M059J (cell line): ENCODE measurements at regions not wholly inside any gene's neighbourhood (a gene's known extent, or its start where the extent isn't known, plus 50 kb on each side); places are given as distances from the start of the nearest gene placed in this dataset.
"Not testable (repeated sequence)": the region's sequence is repeated elsewhere in the genome, so short reads cannot be mapped to it uniquely, and the experiment has no call there.

ENCODE experiments used
- DNase-seq: peaks from one replicate; pipeline ENCODE4 v3.0.0-alpha.2; 2012; ENCODE audit warnings: low read depth

DNA sequence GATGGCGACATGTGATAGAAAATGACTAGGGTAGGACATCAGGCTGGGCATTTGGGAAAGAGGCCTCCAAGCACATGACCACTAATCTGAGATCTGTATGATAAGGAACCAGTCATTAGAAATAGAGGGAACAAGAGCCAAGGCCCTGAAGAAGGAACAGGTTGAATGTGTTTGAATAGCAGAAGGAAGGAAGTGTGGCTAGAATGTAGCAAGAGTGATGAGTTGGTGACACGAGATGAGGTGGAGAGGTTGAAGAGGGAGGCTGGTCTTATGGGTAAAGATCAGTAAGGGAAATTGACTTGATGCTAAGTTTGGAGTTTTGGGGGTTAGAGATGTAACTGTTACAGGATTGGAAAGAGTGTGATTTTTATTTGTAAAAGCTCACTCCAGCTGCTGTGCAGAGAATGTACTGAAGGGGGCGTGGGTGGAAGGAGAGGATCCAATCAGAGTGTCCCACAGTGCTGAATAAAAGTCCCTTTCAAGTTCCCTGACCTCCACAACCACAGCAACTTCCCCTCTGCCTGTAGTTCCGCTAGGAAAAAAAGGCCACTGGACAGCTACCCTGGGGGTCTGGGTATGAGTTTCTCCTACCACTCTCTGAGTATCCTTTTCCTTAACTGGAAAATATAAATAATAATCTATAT lies 295.0 kb downstream of the OMA1 start:
- DNase-seq, result peak; percentile 21

DNA sequence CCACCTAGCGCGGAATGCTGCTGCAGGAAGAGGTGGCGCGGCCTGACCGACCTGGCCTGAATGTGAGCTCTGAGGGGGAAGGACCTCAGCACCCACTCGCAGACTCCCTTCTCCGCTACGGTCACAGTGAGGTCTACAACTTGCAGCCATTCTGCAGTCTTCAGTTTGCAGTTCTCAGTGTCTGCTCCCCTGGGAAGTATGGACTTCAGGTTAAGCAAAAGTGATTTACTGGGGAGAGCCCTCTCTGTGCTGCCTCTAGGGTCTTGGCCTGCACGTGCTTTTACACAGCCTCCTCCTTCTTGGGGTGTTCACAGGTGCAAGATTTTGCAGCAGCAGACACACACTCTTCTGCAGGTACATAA lies 296.0 kb downstream of the OMA1 start:
- DNase-seq, result no peak

DNA sequence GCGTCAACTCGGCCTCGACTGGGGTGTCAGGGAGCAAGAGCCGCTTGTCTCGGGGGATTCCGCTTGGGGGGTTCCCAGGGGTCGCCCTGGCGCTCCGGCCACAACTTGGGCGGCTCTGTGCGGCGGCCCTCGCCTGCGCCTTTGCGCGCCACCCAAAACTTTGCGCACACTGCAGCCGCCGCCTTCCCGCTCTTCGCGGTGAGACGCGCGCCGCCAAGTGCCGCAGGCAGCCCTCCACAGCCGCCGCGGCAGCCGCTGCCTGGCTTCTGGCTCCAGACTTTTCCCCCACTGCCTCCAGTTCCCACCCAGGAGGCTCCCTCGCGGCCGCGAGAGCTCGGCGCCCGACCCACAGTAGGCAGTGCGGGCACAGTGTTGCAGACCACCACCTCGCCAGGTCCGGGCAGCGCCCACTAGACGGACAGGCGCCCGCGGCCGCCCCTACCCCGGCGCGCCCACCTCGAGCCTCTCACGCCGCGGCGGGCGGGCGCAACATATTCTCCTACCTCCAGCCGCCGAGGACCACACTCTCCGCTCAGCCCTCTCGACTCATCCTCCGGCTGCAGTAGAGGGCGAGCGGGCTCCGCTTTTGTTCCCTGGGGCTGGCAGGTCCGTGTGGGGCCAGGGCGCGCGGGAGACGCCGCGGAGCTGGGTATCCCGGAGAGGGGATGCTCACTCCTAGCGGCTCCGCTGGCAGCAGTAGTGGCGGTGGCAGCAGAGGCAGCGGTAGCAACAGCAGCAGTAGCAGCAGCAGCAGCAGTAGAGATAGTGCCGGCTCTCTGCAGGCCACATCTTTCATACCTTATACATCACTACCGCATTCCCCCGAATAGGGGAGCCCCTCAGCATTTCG lies 296.6 kb downstream of the OMA1 start:
- peak; percentile 71 for DNase-seq

DNA sequence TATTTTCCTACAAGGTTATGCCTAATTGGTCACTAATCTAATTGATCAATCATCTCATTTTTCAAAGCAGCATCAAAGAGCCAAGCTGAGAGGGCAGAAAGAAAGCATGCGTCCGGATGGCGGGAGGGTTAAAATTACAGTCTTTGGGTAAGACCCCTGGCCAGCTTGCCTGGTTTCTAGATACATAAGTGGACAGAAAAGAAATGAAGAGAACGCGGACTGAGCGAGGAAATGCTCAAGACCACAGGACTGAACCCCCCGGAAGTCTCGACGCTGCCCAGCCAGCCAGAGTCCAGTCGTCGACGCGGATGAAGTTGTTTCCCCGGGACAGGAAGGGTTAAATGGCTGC lies 297.2 kb downstream of the OMA1 start:
- DNase-seq, result no peak

DNA sequence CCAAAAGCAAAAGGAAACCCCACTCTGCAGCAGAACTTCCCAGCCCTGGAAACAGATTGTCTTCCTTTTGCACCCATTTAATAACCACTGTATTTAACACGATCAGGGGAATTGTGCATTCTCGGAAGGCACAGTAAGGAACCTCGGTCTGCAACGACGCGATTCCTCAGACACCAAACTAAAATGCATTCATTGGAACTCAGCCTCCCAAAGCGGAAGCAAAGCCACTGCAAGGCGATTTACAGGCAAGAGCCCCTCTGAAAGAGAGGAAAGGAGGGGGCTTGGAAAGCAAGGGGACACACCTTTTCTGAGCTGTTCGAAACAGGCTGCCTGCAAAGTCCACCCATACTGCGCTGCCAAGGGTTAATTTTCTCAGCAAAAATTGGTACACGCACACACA lies 297.7 kb downstream of the OMA1 start:
- DNase-seq, result no peak

DNA sequence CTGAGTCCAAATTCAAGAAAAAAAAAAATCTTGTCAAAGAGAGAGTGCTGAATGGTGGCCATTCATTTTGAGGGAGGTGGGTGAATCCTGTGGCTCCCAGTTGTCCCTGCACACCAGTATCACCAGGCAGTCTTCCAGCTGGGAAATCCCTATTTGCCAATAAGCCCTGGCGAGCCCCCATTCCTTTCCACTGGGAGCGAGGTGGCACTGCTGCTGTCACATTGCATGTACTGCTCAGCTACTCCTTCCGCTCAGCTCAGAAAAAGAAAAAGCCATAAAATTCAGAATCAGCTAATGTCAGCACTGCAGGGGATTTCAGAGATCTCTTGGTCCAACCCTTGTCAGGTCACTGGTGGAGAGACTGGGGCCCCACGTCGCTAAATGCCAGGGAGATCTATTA lies 298.5 kb downstream of the OMA1 start:
- no peak for DNase-seq

DNA sequence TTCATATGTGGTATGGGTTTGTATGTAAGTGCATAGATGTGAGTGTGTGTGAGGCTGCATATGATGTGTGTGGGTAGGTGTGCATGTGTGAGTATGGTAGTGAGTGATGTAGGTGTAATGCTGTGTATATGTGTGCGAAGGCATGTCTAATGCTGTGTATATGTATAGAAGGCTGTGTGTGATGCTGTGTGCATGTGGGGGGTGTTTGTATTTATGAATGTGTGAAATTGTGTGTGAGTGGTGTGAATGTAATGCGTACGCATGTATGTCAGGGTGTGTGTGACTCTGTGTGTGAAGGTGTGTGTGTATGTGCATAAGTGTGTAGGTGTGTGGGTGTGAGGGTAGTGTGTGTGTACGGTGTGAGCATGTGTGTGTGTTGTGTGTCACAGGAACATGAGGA lies 300.0 kb downstream of the OMA1 start:
- no peak for DNase-seq

DNA sequence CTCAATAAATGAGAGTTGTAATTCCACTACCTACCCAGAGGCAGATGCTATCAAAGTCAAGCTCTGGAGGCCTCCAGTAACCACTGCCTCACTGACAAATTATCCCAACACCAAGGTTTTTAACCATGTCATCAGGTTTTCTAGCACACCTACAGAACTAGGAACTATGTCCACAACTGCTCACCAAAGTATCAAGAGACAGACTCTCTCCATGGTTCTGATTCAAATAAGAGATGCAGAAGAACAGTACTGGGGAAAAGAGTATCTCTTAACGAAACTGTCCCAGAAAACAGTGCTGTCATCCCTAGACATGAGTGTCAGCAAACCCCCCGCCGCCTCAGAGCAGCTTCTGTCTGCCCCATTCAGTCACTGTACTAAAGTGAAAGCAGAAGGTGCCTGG lies 301.7 kb downstream of the OMA1 start:
- no peak for DNase-seq

DNA sequence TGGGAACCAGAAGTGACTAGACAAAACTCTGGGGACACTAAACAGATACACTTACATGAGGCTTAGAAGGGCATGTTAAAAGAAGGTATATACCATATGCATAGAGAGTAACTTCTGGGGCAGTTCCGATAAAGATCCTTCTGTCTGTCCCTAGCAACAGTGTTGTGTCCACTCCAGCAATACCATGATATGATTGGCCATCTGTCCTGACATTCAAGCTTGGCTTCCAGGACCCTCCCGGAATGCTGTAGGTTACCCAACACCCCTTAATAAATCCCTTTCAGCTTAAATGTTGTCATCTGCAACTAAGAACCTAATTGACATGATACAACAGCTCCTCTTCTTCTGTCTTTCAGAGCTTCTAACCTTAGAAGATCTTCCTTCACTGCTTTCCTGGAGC lies 307.7 kb downstream of the OMA1 start:
- DNase-seq, result no peak

DNA sequence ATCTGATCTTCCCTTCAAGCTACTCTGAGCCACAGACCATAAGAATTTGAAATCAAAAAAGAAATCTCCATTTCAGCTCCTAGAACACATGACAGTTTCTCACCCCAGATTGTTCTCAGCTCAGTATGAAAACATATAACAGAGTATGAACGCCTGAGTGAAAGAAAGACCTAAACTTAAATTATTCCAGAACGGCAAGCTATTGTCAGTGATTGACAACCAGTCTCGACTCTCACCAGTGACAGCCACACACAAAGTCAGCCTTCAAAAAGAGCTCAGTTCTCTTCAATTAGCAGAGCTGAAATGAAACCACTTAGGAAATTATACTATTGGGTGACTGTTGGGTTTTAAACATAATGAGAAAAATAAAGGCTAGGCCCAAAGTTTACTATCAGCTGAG lies 312.8 kb downstream of the OMA1 start:
- DNase-seq, result no peak

DNA sequence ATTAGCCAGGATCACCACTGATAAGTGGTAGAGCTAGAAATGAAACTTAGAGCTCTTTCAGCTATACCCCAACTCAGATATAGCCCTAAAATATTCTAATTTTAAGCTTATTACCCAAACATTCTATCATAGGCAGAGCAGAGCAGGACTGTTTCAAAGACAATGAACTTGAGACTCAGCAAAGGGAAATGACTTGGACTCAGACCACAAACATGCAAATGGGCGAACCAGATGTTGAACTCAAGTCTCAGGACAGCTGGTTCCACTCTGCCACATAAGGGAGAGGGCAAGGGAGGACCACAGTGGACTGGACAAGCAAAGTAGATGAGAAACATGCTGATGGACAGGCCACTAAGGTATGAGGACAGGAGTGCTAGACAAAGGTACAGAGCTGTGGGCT lies 315.3 kb downstream of the OMA1 start:
- no peak for DNase-seq

DNA sequence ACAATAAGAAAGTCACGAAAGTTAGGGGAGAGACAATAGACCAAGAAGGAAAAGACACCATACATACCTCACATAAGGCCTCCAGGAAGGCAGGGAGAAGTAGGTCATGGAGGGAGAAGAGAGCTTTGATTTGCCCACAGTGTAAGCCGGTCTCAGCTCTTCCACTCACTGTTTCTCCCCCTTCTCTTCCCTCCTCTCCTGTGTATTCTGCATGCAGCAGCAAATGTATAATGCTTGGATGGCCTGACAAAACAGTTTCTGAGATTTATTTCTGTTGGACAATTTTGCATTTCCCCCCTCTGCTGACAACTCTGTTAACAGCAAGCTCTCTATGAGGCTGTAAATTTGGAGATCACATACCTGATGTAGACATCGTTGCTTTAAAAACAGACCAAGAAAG lies 318.9 kb downstream of the OMA1 start:
- no peak for DNase-seq

DNA sequence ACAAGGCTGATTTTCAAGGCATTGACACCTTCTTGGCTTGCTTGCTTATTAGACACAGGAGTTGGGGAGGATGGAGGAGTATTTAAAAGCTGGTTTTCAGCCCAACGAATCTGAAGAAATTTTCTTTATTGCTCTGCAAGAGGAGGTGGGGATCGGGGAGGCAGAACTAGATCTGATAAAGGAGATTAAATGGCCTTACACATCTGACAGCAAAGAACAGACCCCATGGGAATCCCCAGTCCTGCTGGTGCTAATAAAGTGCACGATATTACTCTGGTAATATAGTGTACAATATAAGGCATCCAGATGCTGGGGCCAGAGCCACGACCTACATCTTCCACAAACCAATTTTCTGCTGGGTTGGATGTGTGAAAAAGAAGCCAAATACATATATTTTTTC lies 323.0 kb downstream of the OMA1 start:
- DNase-seq, result no peak

DNA sequence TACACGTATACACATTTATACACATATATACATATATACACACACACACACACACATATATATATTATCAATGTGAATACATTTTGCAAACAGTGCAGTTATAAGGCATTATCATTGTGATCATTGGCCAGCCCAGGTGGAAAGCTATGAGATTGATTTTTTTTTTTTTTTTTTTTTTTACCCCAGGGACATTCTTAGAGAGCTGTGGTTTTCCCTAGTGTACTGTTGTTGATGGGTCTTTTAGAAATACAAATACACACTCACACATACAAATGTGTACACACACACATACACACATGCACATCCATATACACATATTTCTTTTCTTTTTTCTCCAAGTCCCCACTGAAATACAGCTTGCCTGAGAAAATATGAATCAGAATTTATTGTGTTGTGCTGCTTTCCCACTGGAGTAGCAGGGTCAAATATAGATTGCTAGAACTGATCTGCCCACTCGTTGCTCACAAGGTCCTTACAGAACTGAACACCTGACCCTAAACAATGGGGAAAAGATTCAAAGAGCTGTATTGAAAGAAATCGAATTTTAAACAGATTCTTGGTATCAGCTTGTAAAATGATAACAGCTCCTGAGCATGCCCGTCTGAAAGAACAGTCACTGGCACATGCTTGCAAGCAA lies 325.6 kb downstream of the OMA1 start:
- no peak for DNase-seq

DNA sequence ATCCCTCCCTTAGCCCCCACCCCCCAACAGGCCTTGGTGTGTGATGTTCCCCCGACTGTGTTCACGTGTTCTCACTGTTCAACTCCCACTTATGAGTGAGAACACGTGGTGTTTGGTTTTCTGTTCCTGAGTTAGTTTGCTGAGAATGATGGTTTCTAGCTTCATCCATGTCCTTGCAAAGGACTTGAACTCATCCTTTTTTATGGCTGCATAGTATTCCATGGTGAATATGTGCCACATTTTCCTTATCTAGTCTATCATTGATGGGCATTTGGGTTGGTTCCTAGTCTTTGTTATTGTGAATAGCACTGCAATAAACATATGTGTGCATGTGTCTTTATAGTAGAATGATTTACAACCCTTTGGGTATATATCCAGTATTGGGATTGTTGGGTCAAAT lies 330.4 kb downstream of the OMA1 start:
- not testable (repeated sequence) for DNase-seq

DNA sequence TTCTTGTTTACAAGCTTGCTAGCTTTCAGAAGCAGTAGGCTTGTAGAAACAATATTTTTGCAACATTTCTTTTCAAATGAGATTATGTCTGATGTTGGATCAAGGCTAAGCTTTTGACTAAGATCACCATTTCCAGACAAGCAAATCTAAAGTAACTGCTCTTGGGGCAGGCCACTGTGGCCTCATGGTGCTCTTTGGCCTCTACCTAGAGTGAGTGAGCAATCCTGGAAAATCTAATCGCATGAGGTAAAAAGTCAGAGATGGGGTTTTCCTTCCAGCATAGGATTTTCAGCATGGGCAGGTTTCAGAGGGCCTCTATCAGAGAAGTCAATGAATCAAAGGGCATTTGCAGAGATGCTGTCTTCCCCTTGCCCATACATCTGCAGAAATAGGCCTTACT lies 331.9 kb downstream of the OMA1 start:
- DNase-seq, result no peak

DNA sequence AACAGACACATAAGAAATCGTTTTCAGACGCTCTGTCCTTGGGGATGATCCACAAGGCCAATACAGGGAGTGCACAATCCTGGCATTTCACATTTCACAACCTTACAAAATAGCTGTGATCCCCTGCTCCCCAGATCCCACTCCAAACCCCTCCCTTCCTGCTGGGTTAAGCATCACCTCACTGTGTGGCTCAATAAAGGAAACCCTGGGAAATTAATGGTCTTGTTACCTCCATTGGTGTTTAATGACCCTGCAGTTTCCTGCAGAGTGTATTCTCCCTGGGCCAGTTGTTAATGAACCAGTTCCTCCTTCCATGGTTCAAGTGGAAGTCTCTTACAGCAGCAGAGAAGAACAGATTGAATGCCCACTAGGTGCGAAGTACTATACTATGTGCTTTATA lies 334.7 kb downstream of the OMA1 start:
- DNase-seq, result no peak

DNA sequence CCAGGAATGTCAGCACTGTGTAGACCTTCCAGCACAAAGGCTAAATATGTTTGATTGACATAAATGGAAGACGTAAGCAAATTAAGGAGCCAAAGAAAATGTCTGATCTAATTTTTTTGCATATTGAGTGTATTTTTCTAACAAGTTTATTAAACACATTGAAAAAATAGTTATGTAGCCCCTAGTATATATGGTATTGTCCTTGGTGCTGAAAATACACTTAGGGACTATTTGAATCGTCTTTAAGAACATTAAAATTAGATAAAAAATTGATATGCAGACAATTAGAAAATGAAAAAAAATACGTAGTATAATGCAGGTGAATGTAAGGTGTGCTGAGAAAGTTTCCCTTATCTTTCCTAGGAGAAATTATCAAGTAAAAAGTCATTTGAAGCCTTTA lies 337.0 kb downstream of the OMA1 start:
- DNase-seq, result no peak

DNA sequence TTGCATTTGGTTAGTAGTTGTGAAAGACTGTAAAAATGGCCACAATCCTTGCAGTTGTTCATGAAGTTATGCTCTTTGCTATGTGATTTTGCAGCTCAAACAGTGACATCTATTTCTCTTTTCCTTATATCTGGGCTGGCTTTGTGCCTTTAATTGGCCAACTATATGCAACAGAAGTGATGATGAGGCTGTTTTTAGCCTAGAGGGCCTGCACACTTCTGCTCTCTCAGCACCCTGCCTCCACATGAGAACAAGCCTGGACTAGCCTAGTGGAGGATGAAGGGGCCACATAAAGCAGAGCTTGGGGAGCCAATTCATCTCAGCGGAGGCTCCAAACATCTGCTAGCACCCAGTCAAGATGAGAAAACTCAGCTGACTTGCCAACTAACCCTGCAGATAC lies 339.8 kb downstream of the OMA1 start:
- DNase-seq, result no peak

DNA sequence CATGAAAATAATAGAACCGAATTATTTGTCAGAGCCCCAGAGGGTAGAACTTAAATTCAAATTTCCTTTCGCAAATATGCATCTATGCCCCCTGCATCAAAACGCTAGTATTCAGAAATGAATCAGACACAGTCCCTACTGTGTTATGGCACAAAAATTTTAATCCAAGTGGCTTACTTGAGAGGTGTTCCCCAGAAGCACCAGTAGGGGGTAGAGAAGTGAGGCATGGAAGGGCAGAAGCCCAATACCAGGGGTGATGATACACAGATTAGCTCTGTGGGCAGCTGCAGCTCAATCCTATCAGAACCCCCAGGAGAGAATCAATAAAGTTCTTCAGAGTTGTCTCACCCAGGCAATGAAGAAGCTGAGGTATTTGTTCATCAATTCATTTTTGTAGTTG lies 342.2 kb downstream of the OMA1 start:
- peak; percentile 6 for DNase-seq

DNA sequence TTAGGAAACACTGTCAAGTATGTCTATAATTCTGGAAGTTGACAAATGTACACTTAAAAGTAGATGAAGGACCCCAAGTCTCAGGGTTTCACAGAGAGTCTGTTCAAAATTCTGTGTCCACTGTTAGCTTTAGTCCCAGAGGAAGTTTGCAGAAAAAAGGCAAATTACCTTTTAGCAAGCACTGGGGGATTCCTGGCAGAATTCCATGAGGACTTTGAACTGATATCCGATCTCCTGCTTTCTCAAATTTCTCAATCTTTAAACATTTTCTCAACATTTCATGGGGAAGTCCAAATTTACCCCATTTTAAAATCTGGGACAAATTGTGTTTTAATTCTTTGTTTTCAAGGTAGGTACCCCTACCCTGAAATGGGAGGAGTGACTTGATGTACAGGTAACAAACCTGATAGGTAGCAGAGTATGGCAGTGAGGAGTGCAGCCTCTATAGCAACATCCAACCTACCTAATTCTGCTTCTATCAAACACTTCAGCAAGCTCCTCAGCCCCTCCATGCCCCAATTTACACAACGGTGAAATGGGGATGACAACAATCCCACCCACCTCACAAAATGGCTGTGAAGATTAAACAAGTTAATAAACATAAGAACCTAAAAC lies 344.9 kb downstream of the OMA1 start:
- no peak for DNase-seq

DNA sequence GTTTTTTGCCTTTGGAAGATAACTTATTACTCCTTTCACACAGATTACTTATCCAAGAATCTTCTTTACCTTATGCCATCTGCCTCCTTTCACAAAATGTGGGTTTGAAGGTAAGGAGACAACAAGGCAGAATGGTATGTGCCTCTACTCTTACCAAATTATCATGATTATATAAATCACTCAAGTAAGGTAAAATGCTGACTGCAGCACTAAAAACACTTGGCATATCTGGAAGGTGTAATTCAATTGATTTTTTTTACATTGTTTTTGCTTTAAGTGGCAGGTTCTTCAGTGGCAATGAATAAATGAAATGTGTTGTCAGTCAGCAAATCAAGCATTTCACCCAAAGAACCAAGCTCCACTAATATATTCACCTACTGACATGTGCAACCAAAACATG lies 346.1 kb downstream of the OMA1 start:
- DNase-seq, result no peak

DNA sequence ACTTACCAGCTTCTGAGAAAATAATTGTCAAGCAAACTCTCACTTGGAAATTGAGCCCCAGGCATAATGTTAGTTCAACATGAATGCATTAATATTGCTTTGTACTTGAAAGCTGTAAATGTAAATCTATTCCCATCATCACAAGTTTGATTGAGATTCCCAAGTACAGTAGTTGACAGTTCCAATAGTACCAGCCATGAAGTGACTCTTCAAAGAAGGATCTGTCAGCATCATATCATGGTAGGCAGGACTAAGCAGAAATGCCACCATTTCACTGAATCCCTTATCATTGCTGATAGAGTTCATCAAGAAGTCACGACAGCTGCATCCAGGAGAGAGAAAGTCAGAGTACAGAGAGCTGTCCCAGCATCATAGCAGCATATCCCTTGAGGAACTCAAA lies 348.7 kb downstream of the OMA1 start:
- no peak for DNase-seq
